SK-N-SH treated with all-trans-retinoic acid at 6 μM for 48 hours (cell line): ENCODE measurements at regions not wholly inside any gene's neighbourhood (a gene's known extent, or its start where the extent isn't known, plus 50 kb on each side); places are given as distances from the start of the nearest gene placed in this dataset.

ENCODE experiments used
- ATAC-seq: fragments of 200-7000 bp; cut with Tn5 transposase; 3 replicates; pipeline ENCODE4 v1.9.1; 2020; ENCODE audit warnings: mild to moderate bottlenecking, moderate library complexity
- BACH2 ChIP-seq: fragments of 250-450 bp; sonication (Bioruptor Pico); IDR thresholded peaks from 2 replicates; pipeline ENCODE4 v1.9.0; 2021; ENCODE audit warnings: mild to moderate bottlenecking, borderline replicate concordance
- CSDC2 ChIP-seq: fragments of 250-450 bp; sonication (Bioruptor Pico); IDR thresholded peaks from 2 replicates; pipeline ENCODE4 v1.5.0; 2020; ENCODE audit warnings: mild to moderate bottlenecking, moderate library complexity
- ESRRG ChIP-seq: fragments of 250-450 bp; sonication (Bioruptor Pico); IDR thresholded peaks from 2 replicates; pipeline ENCODE4 v1.6.1; 2021; ENCODE audit warnings: mild to moderate bottlenecking
- GLIS3 ChIP-seq: fragments of 250-450 bp; sonication (Bioruptor Pico); IDR thresholded peaks from 2 replicates; pipeline ENCODE4 v1.5.0; 2020; ENCODE audit warnings: mild to moderate bottlenecking, moderate library complexity
- ISL1 ChIP-seq: fragments of 250-450 bp; sonication (Bioruptor Pico); IDR thresholded peaks from 2 replicates; pipeline ENCODE4 v2.1.2; 2022; ENCODE audit warnings: mild to moderate bottlenecking, moderate library complexity
- OSR1 ChIP-seq: fragments of 250-450 bp; sonication (Bioruptor Pico); IDR thresholded peaks from 2 replicates; pipeline ENCODE4 v1.8.0; 2022; ENCODE audit warnings: moderate library complexity, mild to moderate bottlenecking, inconsistent platforms
- PPARA ChIP-seq: fragments of 250-450 bp; sonication (Bioruptor Pico); IDR thresholded peaks from 2 replicates; pipeline ENCODE4 v1.5.0; 2020; ENCODE audit warnings: mild to moderate bottlenecking, borderline replicate concordance
- SNAI2 ChIP-seq: fragments of 250-450 bp; sonication (Bioruptor Pico); IDR thresholded peaks from 2 replicates; pipeline ENCODE4 v1.5.0; 2020; ENCODE audit warnings: mild to moderate bottlenecking, moderate library complexity
- TCF4 ChIP-seq: fragments of 250-450 bp; sonication (Bioruptor Pico); IDR thresholded peaks from 2 replicates; pipeline ENCODE4 v1.8.0; 2021; ENCODE audit warnings: mild to moderate bottlenecking, moderate library complexity, borderline replicate concordance
- TOX ChIP-seq: fragments of 250-450 bp; sonication (Bioruptor Pico); IDR thresholded peaks from 2 replicates; pipeline ENCODE4 v1.8.0; 2021; ENCODE audit warnings: mild to moderate bottlenecking, moderate library complexity, borderline replicate concordance
- ZC3H10 ChIP-seq: fragments of 250-450 bp; sonication (Bioruptor Pico); IDR thresholded peaks from 2 replicates; pipeline ENCODE4 v1.5.1; 2021; ENCODE audit warnings: mild to moderate bottlenecking, moderate library complexity
- ZFP3 ChIP-seq: fragments of 250-450 bp; sonication (Bioruptor Pico); IDR thresholded peaks from 2 replicates; pipeline ENCODE4 v1.5.0; 2020; ENCODE audit warnings: mild to moderate bottlenecking, moderate library complexity
- ZFP30 ChIP-seq: fragments of 450-650 bp; formaldehyde crosslinking; IDR thresholded peaks from 2 replicates; pipeline ENCODE4 v1.5.0; 2022; ENCODE audit warnings: mild to moderate bottlenecking, moderate library complexity
- ZNF565 ChIP-seq: fragments of 450-650 bp; formaldehyde crosslinking; conservative IDR thresholded peaks from 2 replicates; pipeline ENCODE4 v1.5.0; 2020; ENCODE audit warnings: low read depth, mild to moderate bottlenecking, moderate library complexity
- ZNF70 ChIP-seq: fragments of 450-650 bp; formaldehyde crosslinking; IDR thresholded peaks from 2 replicates; pipeline ENCODE4 v1.5.0; 2020; ENCODE audit warnings: mild to moderate bottlenecking, moderate library complexity
- ZNF8 ChIP-seq: fragments of 450-650 bp; formaldehyde crosslinking; IDR thresholded peaks from 2 replicates; pipeline ENCODE4 v1.5.0; 2020; ENCODE audit warnings: mild to moderate bottlenecking, moderate library complexity
- TF ChIP-seq, protein P1 (sequence below): fragments of 250-450 bp; sonication (Bioruptor Pico); IDR thresholded peaks from 2 replicates; pipeline ENCODE4 v1.8.0; 2021; ENCODE audit warnings: low read depth, mild to moderate bottlenecking, moderate library complexity, borderline replicate concordance
- TF ChIP-seq, protein P2 (sequence below): fragments of 250-450 bp; sonication (Bioruptor Pico); IDR thresholded peaks from 2 replicates; pipeline ENCODE4 v1.5.1; 2021; ENCODE audit warnings: mild to moderate bottlenecking, moderate library complexity
- TF ChIP-seq, protein P3 (sequence below): fragments of 250-450 bp; sonication (Bioruptor Pico); IDR thresholded peaks from 2 replicates; pipeline ENCODE4 v1.8.0; 2020; ENCODE audit warnings: mild to moderate bottlenecking, moderate library complexity, borderline replicate concordance
- TF ChIP-seq, protein P4 (sequence below): fragments of 250-450 bp; sonication (Bioruptor Pico); IDR thresholded peaks from 2 replicates; pipeline ENCODE4 v1.5.1; 2020; ENCODE audit warnings: low read depth, mild to moderate bottlenecking, moderate library complexity
- TF ChIP-seq, protein P5 (sequence below): fragments of 250-450 bp; sonication (Bioruptor Pico); IDR thresholded peaks from 2 replicates; pipeline ENCODE4 v1.5.0; 2020; ENCODE audit warnings: mild to moderate bottlenecking, moderate library complexity

DNA sequence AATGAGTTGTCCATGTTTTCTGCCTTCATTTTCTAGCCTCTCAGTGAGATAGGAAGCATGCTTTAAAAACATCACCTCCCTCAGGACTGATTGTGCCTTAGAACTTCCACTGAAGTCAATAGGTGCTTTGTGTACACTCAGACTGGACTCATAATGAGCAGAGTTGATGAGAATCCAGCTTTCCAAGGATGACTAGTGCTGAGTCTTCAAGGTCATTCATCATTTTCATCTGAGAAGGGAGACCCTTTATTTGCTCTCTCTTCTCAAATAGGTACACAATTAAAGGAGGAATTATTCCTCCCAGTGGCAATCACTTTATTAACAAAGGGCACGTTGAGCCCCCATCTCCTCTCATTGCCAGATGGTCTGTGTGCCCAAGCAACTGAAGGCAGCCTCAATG, 210.9 kb upstream of the PRKD1 start:
- TF ChIP-seq ZNF8 (CRISPR knock-in tag) = no peak
- TF ChIP-seq ZFP30 (CRISPR knock-in tag) = no peak
- no peak for TF ChIP-seq ZNF70 (CRISPR knock-in tag)
- TF ChIP-seq, protein P1, sequence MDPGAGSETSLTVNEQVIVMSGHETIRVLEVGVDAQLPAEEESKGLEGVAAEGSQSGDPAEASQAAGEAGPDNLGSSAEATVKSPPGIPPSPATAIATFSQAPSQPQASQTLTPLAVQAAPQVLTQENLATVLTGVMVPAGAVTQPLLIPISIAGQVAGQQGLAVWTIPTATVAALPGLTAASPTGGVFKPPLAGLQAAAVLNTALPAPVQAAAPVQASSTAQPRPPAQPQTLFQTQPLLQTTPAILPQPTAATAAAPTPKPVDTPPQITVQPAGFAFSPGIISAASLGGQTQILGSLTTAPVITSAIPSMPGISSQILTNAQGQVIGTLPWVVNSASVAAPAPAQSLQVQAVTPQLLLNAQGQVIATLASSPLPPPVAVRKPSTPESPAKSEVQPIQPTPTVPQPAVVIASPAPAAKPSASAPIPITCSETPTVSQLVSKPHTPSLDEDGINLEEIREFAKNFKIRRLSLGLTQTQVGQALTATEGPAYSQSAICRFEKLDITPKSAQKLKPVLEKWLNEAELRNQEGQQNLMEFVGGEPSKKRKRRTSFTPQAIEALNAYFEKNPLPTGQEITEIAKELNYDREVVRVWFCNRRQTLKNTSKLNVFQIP (CRISPR knock-in tag) = no peak
- TF ChIP-seq PPARA (CRISPR knock-in tag) = no peak
- TF ChIP-seq, protein P2, sequence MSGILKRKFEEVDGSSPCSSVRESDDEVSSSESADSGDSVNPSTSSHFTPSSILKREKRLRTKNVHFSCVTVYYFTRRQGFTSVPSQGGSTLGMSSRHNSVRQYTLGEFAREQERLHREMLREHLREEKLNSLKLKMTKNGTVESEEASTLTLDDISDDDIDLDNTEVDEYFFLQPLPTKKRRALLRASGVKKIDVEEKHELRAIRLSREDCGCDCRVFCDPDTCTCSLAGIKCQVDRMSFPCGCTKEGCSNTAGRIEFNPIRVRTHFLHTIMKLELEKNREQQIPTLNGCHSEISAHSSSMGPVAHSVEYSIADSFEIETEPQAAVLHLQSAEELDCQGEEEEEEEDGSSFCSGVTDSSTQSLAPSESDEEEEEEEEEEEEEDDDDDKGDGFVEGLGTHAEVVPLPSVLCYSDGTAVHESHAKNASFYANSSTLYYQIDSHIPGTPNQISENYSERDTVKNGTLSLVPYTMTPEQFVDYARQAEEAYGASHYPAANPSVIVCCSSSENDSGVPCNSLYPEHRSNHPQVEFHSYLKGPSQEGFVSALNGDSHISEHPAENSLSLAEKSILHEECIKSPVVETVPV (CRISPR knock-in tag) = no peak
- no peak for TF ChIP-seq TCF4 (CRISPR knock-in tag)
- no peak for TF ChIP-seq TOX
- TF ChIP-seq CSDC2 (CRISPR knock-in tag) = no peak
- TF ChIP-seq SNAI2 = no peak
- TF ChIP-seq ZNF565 (CRISPR knock-in tag) = no peak
- no peak for ATAC-seq

DNA sequence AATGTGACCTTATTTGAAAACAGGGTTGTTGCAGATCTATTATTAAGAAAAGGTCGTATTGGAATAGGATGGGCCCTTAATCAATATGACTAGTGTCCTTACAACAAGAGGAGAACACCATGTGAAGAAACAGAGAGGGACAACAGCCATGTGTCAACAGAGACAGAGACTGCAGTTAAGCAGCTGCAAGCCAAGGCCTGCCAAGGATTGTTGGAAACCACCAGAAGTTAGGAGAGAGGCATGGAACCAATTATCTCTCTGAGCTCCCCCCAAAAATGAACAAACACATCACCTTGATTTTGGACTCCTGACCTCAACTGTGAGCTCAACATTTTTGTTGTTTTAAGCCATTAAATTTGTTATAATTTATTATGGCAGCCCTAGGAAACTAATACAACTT, 214.6 kb upstream of the PRKD1 start:
- no peak for TF ChIP-seq ZNF8 (CRISPR knock-in tag)
- ATAC-seq = no peak

DNA sequence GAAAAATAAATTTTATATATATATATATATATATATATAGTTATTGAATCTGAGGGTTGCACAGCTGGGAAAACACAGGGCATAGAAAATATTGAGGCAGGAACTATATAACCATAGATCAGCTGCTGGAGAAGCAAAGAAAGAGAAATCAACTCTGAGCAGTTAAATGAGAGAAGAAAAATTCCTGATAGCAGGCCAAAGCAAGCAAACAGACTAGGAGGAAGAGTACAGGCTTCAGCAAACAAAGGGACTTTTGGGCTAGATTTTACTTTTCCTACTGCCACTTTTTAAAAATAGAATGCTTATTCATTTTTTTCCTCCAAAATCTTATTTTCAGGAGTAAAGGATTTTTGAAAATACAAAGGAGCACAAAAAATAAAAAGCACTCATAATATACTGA, 216.0 kb upstream of the PRKD1 start:
- ATAC-seq = no peak
- TF ChIP-seq OSR1 (CRISPR knock-in tag) (no peak), ZC3H10 (CRISPR knock-in tag) (no peak), BACH2 (CRISPR knock-in tag) (no peak), ZFP30 (CRISPR knock-in tag) (no peak), TCF4 (CRISPR knock-in tag) (no peak), ZNF565 (CRISPR knock-in tag) (no peak), ZNF8 (CRISPR knock-in tag) (no peak), ESRRG (CRISPR knock-in tag) (no peak)
- TF ChIP-seq, protein P3, sequence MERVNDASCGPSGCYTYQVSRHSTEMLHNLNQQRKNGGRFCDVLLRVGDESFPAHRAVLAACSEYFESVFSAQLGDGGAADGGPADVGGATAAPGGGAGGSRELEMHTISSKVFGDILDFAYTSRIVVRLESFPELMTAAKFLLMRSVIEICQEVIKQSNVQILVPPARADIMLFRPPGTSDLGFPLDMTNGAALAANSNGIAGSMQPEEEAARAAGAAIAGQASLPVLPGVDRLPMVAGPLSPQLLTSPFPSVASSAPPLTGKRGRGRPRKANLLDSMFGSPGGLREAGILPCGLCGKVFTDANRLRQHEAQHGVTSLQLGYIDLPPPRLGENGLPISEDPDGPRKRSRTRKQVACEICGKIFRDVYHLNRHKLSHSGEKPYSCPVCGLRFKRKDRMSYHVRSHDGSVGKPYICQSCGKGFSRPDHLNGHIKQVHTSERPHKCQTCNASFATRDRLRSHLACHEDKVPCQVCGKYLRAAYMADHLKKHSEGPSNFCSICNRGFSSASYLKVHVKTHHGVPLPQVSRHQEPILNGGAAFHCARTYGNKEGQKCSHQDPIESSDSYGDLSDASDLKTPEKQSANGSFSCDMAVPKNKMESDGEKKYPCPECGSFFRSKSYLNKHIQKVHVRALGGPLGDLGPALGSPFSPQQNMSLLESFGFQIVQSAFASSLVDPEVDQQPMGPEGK (CRISPR knock-in tag) = no peak
- TF ChIP-seq, protein P4, sequence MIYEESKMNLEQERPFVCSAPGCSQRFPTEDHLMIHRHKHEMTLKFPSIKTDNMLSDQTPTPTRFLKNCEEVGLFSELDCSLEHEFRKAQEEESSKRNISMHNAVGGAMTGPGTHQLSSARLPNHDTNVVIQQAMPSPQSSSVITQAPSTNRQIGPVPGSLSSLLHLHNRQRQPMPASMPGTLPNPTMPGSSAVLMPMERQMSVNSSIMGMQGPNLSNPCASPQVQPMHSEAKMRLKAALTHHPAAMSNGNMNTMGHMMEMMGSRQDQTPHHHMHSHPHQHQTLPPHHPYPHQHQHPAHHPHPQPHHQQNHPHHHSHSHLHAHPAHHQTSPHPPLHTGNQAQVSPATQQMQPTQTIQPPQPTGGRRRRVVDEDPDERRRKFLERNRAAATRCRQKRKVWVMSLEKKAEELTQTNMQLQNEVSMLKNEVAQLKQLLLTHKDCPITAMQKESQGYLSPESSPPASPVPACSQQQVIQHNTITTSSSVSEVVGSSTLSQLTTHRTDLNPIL (CRISPR knock-in tag) = no peak

DNA sequence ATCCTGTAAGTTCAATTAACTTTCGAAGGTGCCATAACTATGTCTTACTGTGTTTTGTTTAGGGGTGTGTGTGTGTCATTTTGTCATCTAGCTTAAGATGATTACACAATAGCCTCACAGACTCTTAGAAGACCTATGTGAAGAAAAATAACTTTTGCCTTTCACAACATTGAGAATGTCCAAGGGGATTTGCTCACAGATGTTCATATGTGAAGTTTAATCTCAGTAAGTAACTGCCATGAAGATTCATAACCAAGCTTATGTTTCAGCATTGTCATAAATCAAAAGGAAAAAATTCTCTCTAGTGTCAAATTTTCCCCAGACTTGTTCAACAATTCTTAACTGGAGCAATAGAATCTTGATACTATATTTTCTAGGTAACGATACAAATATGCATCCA, 226.1 kb upstream of the PRKD1 start:
- TF ChIP-seq, protein P2 (CRISPR knock-in tag) = no peak
- TF ChIP-seq, protein P4 (CRISPR knock-in tag) = no peak
- TF ChIP-seq ISL1 (CRISPR knock-in tag) = no peak
- TF ChIP-seq, protein P5, sequence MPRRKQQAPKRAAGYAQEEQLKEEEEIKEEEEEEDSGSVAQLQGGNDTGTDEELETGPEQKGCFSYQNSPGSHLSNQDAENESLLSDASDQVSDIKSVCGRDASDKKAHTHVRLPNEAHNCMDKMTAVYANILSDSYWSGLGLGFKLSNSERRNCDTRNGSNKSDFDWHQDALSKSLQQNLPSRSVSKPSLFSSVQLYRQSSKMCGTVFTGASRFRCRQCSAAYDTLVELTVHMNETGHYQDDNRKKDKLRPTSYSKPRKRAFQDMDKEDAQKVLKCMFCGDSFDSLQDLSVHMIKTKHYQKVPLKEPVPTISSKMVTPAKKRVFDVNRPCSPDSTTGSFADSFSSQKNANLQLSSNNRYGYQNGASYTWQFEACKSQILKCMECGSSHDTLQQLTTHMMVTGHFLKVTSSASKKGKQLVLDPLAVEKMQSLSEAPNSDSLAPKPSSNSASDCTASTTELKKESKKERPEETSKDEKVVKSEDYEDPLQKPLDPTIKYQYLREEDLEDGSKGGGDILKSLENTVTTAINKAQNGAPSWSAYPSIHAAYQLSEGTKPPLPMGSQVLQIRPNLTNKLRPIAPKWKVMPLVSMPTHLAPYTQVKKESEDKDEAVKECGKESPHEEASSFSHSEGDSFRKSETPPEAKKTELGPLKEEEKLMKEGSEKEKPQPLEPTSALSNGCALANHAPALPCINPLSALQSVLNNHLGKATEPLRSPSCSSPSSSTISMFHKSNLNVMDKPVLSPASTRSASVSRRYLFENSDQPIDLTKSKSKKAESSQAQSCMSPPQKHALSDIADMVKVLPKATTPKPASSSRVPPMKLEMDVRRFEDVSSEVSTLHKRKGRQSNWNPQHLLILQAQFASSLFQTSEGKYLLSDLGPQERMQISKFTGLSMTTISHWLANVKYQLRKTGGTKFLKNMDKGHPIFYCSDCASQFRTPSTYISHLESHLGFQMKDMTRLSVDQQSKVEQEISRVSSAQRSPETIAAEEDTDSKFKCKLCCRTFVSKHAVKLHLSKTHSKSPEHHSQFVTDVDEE (CRISPR knock-in tag) = no peak
- TF ChIP-seq ZNF565 (CRISPR knock-in tag) = no peak
- TF ChIP-seq ZNF70 (CRISPR knock-in tag) = no peak
- TF ChIP-seq ZFP3 (CRISPR knock-in tag) = no peak
- TF ChIP-seq ZC3H10 (CRISPR knock-in tag) = no peak
- TF ChIP-seq PPARA (CRISPR knock-in tag) = no peak
- TF ChIP-seq ZNF8 (CRISPR knock-in tag) = no peak
- no peak for TF ChIP-seq ESRRG (CRISPR knock-in tag)
- TF ChIP-seq, protein P3 (CRISPR knock-in tag) = no peak
- no peak for TF ChIP-seq GLIS3 (CRISPR knock-in tag)
- no peak for TF ChIP-seq SNAI2
- ATAC-seq = no peak
